HG02852 (cell line): ENCODE measurements at regions not wholly inside any gene's neighbourhood (a gene's known extent, or its start where the extent isn't known, plus 50 kb on each side); places are given as distances from the start of the nearest gene placed in this dataset.

Experiments used
- ATAC-seq: cut with Tn5 transposase; IDR thresholded peaks from one replicate; pipeline ENCODE4 v1.9.1; 2021; ENCODE audit warnings: mild to moderate bottlenecking, moderate library complexity; ENCODE audit not compliant: unreplicated experiment

- no peak for ATAC-seq
Observed at GRCh38 chr4:17301266-17301665, 210.6 kb downstream of the QDPR start.

DNA sequence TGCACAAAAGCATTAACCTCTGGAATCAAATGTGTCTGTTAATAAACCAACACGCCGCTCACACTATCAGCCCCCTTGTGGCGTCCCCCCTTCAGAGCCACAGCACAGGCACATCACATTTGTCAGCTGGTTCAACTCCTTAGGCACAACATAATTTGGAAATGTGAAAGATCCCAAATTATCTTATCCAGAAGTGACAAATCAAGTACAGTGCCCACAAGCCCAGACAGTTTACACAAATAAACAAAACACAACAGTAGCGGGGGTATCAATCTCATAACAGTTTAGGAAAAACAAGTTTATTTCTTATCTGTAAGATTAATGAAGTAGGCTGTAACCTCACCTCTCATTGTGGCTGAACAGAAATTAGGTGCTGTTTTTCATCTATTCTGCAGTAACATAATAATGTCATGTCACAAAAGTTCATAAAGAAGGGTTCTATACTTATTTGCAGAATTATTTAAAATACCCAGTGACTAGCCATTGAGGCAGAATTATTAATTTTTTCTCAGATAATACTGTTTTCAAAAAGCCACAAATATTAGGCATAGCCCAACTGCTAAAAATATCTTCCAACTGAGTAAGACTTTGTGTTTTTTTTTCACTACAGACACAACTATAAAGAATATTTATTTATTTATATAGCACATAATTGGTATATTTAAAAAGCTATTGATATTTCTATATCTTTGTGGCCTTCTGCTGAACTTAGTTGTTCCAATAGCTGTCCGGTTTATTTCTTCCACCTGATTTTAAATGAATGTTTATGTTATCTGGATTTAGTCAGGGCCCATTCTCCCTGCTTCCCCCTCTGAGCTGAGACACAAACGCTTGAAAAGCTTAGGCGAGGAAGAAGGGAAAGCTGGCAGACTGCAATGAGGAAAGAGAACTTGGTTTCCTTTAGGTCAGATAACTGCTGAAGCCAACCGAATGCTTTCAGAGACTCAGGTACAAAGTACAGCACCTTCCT is 214.7 kb downstream of the QDPR start:
- ATAC-seq: no peak

- ATAC-seq: no peak
Observed at GRCh38 chr4:17293901-17294300, 218.0 kb downstream of the QDPR start.

- ATAC-seq: no peak
Observed at GRCh38 chr4:17288151-17288550, 223.7 kb downstream of the QDPR start.

- no peak for ATAC-seq
Observed at GRCh38 chr4:17286752-17287460, 225.0 kb downstream of the QDPR start.

GRCh38 chr4:17285747-17286146 is 226.1 kb downstream of the QDPR start:
- no peak for ATAC-seq

- ATAC-seq: no peak
Observed at GRCh38 chr4:17284323-17285175, 227.3 kb downstream of the QDPR start.

DNA sequence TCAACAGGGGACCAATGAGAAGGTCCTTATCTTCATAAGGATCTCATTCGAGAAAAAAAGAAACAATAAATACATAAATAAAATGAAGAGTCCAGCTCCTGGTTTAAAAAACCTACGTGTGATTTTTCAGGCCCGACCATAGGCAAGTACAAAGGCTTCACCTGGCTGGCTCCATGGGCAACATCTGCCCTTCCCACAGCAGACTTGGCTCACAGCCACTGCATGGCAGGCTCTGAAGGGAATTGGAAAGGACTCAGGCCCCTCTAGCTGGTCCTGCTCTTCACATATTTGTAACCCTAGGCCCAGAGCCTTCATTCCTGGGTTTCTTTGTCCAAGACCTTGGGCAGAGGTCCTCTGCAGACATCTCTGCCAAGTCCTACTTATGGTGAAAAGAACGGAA is 228.1 kb downstream of the QDPR start:
- no peak for ATAC-seq

- no peak for ATAC-seq
Observed at GRCh38 chr4:17283251-17283650, 228.6 kb downstream of the QDPR start.

DNA sequence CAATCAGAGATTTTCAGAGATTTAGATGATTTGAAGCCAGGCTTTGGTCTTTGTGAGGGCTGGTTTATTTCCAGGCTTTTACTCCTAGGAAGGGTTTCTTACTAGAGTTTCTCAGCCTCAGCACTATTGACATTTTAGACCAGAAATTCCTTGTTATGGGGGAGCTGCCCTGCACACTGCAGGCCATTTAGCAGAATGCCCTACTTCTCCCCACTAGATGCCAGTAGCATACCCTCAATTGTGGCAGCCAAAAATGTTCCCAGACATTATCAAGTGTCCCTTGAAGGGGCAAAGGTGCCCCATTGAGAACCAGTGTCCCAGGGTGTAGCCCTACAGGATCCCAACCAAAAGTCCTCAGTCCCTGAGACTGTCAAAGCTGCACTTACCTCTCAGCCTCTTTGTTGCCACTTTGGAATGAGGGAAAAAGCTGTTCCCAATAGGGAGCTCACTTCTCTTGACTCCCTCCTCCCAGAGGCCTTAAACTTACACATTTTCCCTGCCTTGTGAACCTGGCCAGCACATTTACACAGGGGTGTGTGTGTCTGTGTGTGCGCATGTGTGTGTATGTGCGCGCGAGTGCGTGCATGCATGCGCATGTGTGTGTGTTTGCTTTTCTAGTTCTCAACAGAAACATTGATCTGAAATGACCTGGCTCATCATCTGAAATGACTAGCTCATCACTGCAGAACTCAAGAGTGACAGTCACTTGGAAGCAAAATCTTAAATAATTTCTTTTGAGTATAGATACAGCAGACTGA is 231.4 kb downstream of the QDPR start:
- no peak for ATAC-seq

- ATAC-seq: no peak
Observed at GRCh38 chr4:17276776-17277175, 235.1 kb downstream of the QDPR start.

DNA sequence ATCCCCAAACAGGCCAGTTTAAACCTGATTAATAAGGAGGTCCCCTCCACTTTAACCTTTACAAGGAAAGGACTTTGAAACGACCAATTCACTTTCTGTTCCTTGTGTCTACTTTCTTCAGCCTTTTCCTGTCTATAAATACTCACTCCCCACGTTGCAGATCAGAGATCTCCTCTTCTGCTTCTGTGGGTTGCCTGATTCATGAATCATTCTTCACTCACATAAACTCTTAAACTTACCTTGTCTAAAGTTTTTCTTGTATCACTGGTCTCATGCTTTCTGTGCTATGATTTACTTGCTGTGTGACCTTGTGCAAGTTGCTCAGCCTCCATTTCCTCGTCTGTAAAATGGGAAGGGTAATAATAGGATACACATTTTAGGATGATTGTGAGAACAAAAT is 236.1 kb downstream of the QDPR start:
- no peak for ATAC-seq

DNA sequence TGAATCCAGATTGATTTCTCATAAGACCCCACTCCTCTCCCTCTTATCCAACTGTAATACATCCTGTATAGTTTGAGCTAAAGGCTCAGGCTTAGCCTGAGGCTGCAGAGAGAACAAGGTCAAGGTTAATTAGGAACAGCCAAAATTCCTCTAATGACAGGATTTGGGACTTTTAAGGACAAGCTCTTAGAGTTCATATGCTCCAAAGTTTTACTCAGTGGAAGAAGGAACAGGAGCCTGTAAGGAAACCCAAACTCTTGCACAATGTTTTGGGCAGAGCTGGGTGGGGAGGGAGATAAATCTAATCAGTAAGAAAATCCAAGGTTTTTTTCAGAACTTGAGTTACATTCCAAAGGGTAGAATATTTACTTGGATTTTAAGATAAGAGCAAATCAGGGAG is 238.8 kb downstream of the QDPR start:
- no peak for ATAC-seq

DNA sequence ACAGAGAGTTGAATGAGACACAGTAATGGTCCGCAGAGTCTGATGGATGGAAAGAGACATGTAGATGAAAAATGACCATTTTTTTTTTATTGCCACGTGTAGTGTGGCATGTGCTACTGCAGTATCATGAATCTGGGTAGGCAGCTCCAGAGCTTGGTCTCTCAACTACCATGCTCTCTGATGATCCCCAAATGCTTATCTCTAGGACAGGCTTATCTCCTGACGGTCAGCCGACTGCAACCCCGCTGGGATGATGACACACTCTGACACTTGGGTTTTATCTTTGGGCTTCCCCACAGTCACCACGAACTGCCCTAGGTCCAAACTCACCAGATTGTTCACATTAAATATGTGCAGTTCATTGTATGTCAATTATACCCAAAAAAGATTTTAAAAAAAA is 239.7 kb downstream of the QDPR start:
- no peak for ATAC-seq

GRCh38 chr4:17265653-17266052 is 246.2 kb downstream of the QDPR start:
- ATAC-seq: no peak

- no peak for ATAC-seq
Observed at GRCh38 chr4:17265139-17265538, 246.8 kb downstream of the QDPR start.

GRCh38 chr4:17260166-17260907 is 251.6 kb downstream of the QDPR start:
- ATAC-seq: no peak

- no peak for ATAC-seq
Observed at GRCh38 chr4:17258106-17258505, 253.8 kb downstream of the QDPR start.

DNA sequence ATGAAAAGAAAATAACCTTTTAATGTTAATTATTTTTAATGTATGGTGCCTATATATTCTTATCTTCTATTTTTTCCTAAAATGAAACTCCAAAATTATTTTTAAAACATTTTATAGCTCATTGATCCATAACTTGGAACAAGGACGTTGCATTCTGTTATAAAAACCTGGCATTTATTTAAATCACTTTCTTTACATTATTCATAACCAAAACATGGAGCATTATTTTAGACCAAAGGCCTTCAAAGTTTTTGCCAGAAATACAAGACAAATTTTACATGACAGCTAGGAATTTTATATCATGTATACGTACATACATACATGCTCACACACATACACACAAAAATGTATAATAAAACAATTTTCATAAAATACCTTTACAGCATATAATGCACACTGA is 259.8 kb downstream of the QDPR start:
- no peak for ATAC-seq

DNA sequence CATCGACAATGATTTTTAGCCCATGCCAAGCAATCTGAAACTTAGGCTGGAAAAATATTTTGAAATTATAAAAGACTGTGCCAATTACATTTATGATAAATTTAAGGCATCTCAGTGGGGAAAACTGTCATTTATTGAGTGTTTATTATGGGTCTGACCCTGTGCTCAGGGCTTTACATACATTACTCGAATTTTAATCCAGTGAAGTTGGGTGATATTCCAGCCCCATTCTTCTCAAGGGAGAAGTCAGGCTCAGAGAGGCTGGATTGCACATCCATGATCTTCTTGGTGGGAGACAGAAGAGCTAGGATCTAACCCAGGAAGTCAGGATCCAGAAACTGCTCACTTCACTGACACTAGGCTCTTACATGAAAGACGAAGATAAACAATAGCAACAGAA is 260.8 kb downstream of the QDPR start:
- ATAC-seq: no peak
